HG03159 (cell line): ENCODE measurements at regions not wholly inside any gene's neighbourhood (a gene's known extent, or its start where the extent isn't known, plus 50 kb on each side); places are given as distances from the start of the nearest gene placed in this dataset.
"Not testable (repeated sequence)": the region's sequence is repeated elsewhere in the genome, so short reads cannot be mapped to it uniquely, and the experiment has no call there.

Experiments
- ATAC-seq: cut with Tn5 transposase; IDR thresholded peaks from one replicate; pipeline ENCODE4 v1.9.1; 2021; ENCODE audit warnings: mild to moderate bottlenecking, moderate library complexity; ENCODE audit not compliant: unreplicated experiment

- no peak for ATAC-seq
Observed at GRCh38 chr3:22730701-22731100, 472.4 kb upstream of the UBE2E2 start.

GRCh38 chr3:22731901-22732300, 471.2 kb upstream of the UBE2E2 start:
- no peak for ATAC-seq

- ATAC-seq: no peak
Observed at GRCh38 chr3:22732641-22733040, 470.5 kb upstream of the UBE2E2 start.

GRCh38 chr3:22734207-22734606, 468.9 kb upstream of the UBE2E2 start:
- ATAC-seq: no peak

- no peak for ATAC-seq
Observed at GRCh38 chr3:22734756-22735155, 468.4 kb upstream of the UBE2E2 start.

GRCh38 chr3:22735373-22735772, 467.8 kb upstream of the UBE2E2 start:
- no peak for ATAC-seq

GRCh38 chr3:22743386-22743785, 459.7 kb upstream of the UBE2E2 start:
- ATAC-seq: not testable (repeated sequence)

- no peak for ATAC-seq
Observed at GRCh38 chr3:22745321-22745720, 457.8 kb upstream of the UBE2E2 start.

GRCh38 chr3:22746221-22746620, 456.9 kb upstream of the UBE2E2 start:
- no peak for ATAC-seq

GRCh38 chr3:22748453-22749045, 454.6 kb upstream of the UBE2E2 start:
- ATAC-seq: no peak

GRCh38 chr3:22759636-22760310, 443.4 kb upstream of the UBE2E2 start:
- ATAC-seq: no peak

- ATAC-seq: no peak
Observed at GRCh38 chr3:22765679-22766078, 437.4 kb upstream of the UBE2E2 start.

GRCh38 chr3:22777834-22778233, 425.3 kb upstream of the UBE2E2 start:
- no peak for ATAC-seq

- ATAC-seq: no peak
Observed at GRCh38 chr3:22779737-22780136, 423.4 kb upstream of the UBE2E2 start.

- no peak for ATAC-seq
Observed at GRCh38 chr3:22792533-22792932, 410.6 kb upstream of the UBE2E2 start.

GRCh38 chr3:22795917-22796316, 407.2 kb upstream of the UBE2E2 start:
- ATAC-seq: no peak

GRCh38 chr3:22798461-22798860, 404.7 kb upstream of the UBE2E2 start:
- ATAC-seq: no peak

GRCh38 chr3:22819209-22819608, 383.9 kb upstream of the UBE2E2 start:
- ATAC-seq: no peak

GRCh38 chr3:22835041-22835440, 368.1 kb upstream of the UBE2E2 start:
- no peak for ATAC-seq

- no peak for ATAC-seq
Observed at GRCh38 chr3:22836131-22836530, 367.0 kb upstream of the UBE2E2 start.

- ATAC-seq: no peak
Observed at GRCh38 chr3:22843854-22844253, 359.3 kb upstream of the UBE2E2 start.

GRCh38 chr3:22846566-22846965, 356.6 kb upstream of the UBE2E2 start:
- no peak for ATAC-seq

- ATAC-seq: not testable (repeated sequence)
Observed at GRCh38 chr3:22849583-22849982, 353.5 kb upstream of the UBE2E2 start.
